Keratinocyte (primary cell): ENCODE measurements at regions not wholly inside any gene's neighbourhood (a gene's known extent, or its start where the extent isn't known, plus 50 kb on each side); places are given as distances from the start of the nearest gene placed in this dataset.

ENCODE experiments used
- DNase-seq: peaks from one replicate; pipeline ENCODE4 v3.0.0-alpha.2; 2011; ENCODE audit warnings: low read depth, missing footprints, low spot score
- FAIRE-seq: peaks from 2 replicates; lab custom pipeline; 2011; peaks lifted over from hg19 to GRCh38; lab: Jason Lieb, UNC
- H2AFZ ChIP-seq: 2 replicates; pipeline ENCODE4 v1.6.0; 2012; ENCODE audit warnings: low read length, control low read depth, inconsistent platforms; ENCODE audit not compliant: control insufficient read depth
- H3K27ac ChIP-seq: 2 replicates; pipeline ENCODE4 v1.5.1; 2011; ENCODE audit warnings: low read length; ENCODE audit not compliant: control insufficient read depth, insufficient read depth
- H3K27me3 ChIP-seq: 3 replicates; pipeline ENCODE4 v1.6.0; 2011; ENCODE audit warnings: low read length; ENCODE audit not compliant: control insufficient read depth, insufficient read depth; ENCODE audit errors: extremely low read depth
- H3K36me3 ChIP-seq, 2 experiments: 2 replicates in 1 of 2; 3 replicates in 1 of 2; pipeline ENCODE4 v1.5.1; 2011; ENCODE audit warnings: low read length in 2 of 2, mild to moderate bottlenecking in 1 of 2; ENCODE audit not compliant: control insufficient read depth in 2 of 2, insufficient read depth in 2 of 2; ENCODE audit errors: extremely low read depth in 1 of 2
- H3K4me1 ChIP-seq: 3 replicates; pipeline ENCODE4 v1.5.1; 2011; ENCODE audit warnings: low read length; ENCODE audit not compliant: control insufficient read depth, insufficient read depth; ENCODE audit errors: extremely low read depth
- H3K4me2 ChIP-seq: 3 replicates; pipeline ENCODE4 v1.6.0; 2011; ENCODE audit warnings: low read depth, low read length; ENCODE audit not compliant: control insufficient read depth, insufficient read depth; ENCODE audit errors: extremely low read depth
- H3K4me3 ChIP-seq, 3 experiments: fragments of 200-600 bp in 1 of 3; sonication (generic) in 1 of 3; 2 replicates in 2 of 3; 3 replicates in 1 of 3; pipeline ENCODE4 v1.5.1; 2011 to 2016; ENCODE audit warnings: low read length in 3 of 3, mild to moderate bottlenecking in 3 of 3, control low read depth in 2 of 3, inconsistent platforms in 1 of 3, low read depth in 1 of 3, mixed read lengths in 1 of 3, mixed run types in 1 of 3, moderate library complexity in 1 of 3; ENCODE audit not compliant: control insufficient read depth in 2 of 3, insufficient read depth in 2 of 3; ENCODE audit errors: extremely low read depth in 1 of 3
- H3K79me2 ChIP-seq: 2 replicates; pipeline ENCODE4 v1.6.0; 2012; ENCODE audit warnings: low read length; ENCODE audit not compliant: control insufficient read depth, insufficient read depth
- H3K9ac ChIP-seq: 3 replicates; pipeline ENCODE4 v1.6.0; 2011; ENCODE audit warnings: low read length; ENCODE audit not compliant: control insufficient read depth, insufficient read depth; ENCODE audit errors: extremely low read depth
- H3K9me1 ChIP-seq: 3 replicates; pipeline ENCODE4 v1.6.0; 2011; ENCODE audit warnings: low read length; ENCODE audit not compliant: control insufficient read depth, insufficient read depth; ENCODE audit errors: extremely low read depth
- H3K9me3 ChIP-seq: 2 replicates; pipeline ENCODE4 v1.5.1; 2012; ENCODE audit warnings: low read depth, low read length; ENCODE audit not compliant: control insufficient read depth
- H4K20me1 ChIP-seq: 3 replicates; pipeline ENCODE4 v1.6.0; 2011; ENCODE audit warnings: low read length; ENCODE audit not compliant: control insufficient read depth, insufficient read depth; ENCODE audit errors: extremely low read depth
- CTCF ChIP-seq, 3 experiments: IDR thresholded peaks in 1 of 3; conservative IDR thresholded peaks in 1 of 3; optimal IDR thresholded peaks in 1 of 3; 2 replicates in 2 of 3; 3 replicates in 1 of 3; pipeline versions ENCODE3 to v1.5.1; 2011; ENCODE audit warnings: low read length in 3 of 3, mild to moderate bottlenecking in 3 of 3, moderate library complexity in 2 of 3, control low read depth in 1 of 3, inconsistent platforms in 1 of 3; ENCODE audit not compliant: insufficient read depth in 2 of 3; ENCODE audit errors: extremely low read depth in 1 of 3
- EZH2 ChIP-seq: IDR thresholded peaks from one replicate; pipeline ENCODE4 v1.6.1; 2012; ENCODE audit warnings: inconsistent platforms, mild to moderate bottlenecking, low read length, moderate library complexity
- dilution Hi-C: fragments of 300-500 bp; cut with MboI; formaldehyde crosslinking; loops from one replicate; pipeline ENCODE4 v1.7.0; 2020; ENCODE audit warnings: low sequenced_read_pairs; ENCODE audit not compliant: extremely low pct_ligation_motif_present

- Histone ChIP-seq H3K36me3 (no peaks in the 10 kb centered on the region), H4K20me1 (no peaks in the 10 kb centered on the region), H3K9ac (no peak overlapping the region), H3K9me1 (no peaks in the 10 kb centered on the region), H3K79me2 (no peaks in the 10 kb centered on the region), H3K9me3 (no peaks in the 10 kb centered on the region), H3K27ac (no peak overlapping the region), H3K4me1 (peaks cover 18% of the 10 kb centered on the region), H2AFZ (no peak overlapping the region), H3K27me3 (no peaks in the 10 kb centered on the region), H3K4me2 (peak overlapping the region; percentile 53), H3K4me3 (no peak overlapping the region)
- dilution Hi-C loops: no loop called here
- TF ChIP-seq EZH2 (no peak), CTCF (optimal IDR thresholded peaks at IDR 0.05 in 1 of 3, IDR thresholded peaks at IDR 0.05 in 1 of 3, conservative IDR thresholded peaks at IDR 0.05 in 1 of 3; ENCODE audit: extremely low read depth in 1 of 3, insufficient read depth in 2 of 3, low read length in 3 of 3) (peak; percentile 16 to 47 (median 17))
- peak; percentile 15 for DNase-seq
- FAIRE-seq: peak; percentile 29
These were observed 64.1 kb upstream of the SCOC start for GRCh38 chr4:140309124-140309870.

GRCh38 chr4:140308366-140309123 lies 64.9 kb upstream of the SCOC start:
- H3K9ac ChIP-seq: no peak overlapping the region

More at GRCh38 chr4:140308366-140309123, 64.9 kb upstream of the SCOC start:
- H4K20me1 ChIP-seq: no peaks in the 10 kb centered on the region
- no peaks in the 10 kb centered on the region for H3K9me3 ChIP-seq
- FAIRE-seq (peak; percentile 98), DNase-seq (peak; percentile 79)
- no peaks in the 10 kb centered on the region for H3K9me1 ChIP-seq
- no peak overlapping the region for H3K27ac ChIP-seq
- peaks cover 18% of the 10 kb centered on the region for H3K4me1 ChIP-seq
- H3K27me3 ChIP-seq: no peaks in the 10 kb centered on the region
- H3K4me3 ChIP-seq: no peak overlapping the region
- H2AFZ ChIP-seq: peak overlapping the region; percentile 55
- no peaks in the 10 kb centered on the region for H3K79me2 ChIP-seq
- no peaks in the 10 kb centered on the region for H3K36me3 ChIP-seq
- peak overlapping the region; percentile 53 for H3K4me2 ChIP-seq
- dilution Hi-C loops: no loop called here
- TF ChIP-seq CTCF (optimal IDR thresholded peaks at IDR 0.05 in 1 of 3, IDR thresholded peaks at IDR 0.05 in 1 of 3, conservative IDR thresholded peaks at IDR 0.05 in 1 of 3; ENCODE audit: extremely low read depth in 1 of 3, insufficient read depth in 2 of 3, low read length in 3 of 3) (no peak), EZH2 (no peak)
